ENCODE measurements at regions not wholly inside any gene's neighbourhood (a gene's known extent, or its start where the extent isn't known, plus 50 kb on each side); places are given as distances from the start of the nearest gene placed in this dataset.

DNA sequence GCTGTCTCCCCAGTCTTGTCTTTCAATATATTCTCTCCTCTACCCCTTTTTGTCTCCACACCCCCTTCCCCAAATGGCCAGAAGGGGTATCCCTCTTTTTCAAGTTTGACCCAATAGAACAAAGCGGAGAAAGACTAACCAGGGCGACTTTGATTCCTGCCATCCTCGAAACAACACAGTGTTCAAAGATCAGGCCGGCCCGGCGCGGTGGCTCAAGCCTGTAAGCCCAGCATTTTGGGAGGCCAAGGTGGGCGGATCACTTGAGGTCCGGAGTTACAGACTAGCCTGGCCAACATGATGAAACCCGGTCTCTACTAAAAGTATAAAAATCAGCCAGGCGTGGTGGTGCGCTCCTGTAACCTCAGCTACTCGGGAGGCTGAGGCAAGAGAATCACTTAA is 77.0 kb upstream of the IFNAR2 start:
- Histone ChIP-seq H3K27ac (ENCODE audit: low read depth, low read length) (no peak overlapping the region), H3K27me3 (ENCODE audit: control insufficient read depth in 1 of 2, insufficient read depth in 2 of 2, low read length in 2 of 2) (peaks cover 0 to 14% of the 10 kb centered on the region in 2 donors), H3K9me3 (ENCODE audit: control insufficient read depth in 1 of 2, low read length in 2 of 2) (no peaks in the 10 kb centered on the region), H3K4me1 (ENCODE audit: control insufficient read depth in 1 of 2, insufficient read depth in 2 of 2, low read length in 2 of 2) (no peaks in the 10 kb centered on the region), H3K4me3 (ENCODE audit: low read depth in 1 of 2, low read length in 2 of 2) (no peak overlapping the region), H3K36me3 (ENCODE audit: control insufficient read depth in 1 of 2, insufficient read depth in 2 of 2, low read length in 2 of 2) (no peaks in the 10 kb centered on the region), H3K9ac (ENCODE audit: low read depth in 1 of 2, low read length in 2 of 2) (no peak overlapping the region)

DNA sequence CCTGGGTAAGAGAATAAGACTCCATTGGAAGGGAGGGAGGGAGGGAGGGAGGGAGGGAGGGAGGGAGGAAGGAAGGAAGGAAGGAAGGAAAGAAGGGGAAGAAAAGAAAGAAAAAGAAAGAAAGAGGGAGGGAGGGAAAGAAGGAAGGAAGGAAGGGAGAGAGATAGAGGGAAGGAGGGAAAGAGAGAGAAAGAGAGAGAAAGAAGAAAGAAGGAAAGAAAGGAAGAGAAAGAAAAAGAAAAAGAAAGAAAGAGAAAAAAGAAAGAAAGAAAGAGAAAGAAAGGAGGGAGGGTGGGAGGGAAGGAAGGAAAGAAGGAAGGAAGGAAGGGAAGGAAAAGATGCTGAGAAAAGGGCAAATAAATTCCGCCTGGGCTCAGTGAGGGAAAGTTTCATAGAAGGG is 74.7 kb upstream of the IFNAR2 start:
- Histone ChIP-seq H3K36me3 (ENCODE audit: control insufficient read depth in 1 of 2, insufficient read depth in 2 of 2, low read length in 2 of 2) (no peaks in the 10 kb centered on the region), H3K9me3 (ENCODE audit: control insufficient read depth in 1 of 2, low read length in 2 of 2) (peaks cover 5 to 8% of the 10 kb centered on the region in 2 donors), H3K4me3 (ENCODE audit: low read depth in 1 of 2, low read length in 2 of 2) (no peak overlapping the region), H3K9ac (ENCODE audit: low read depth in 1 of 2, low read length in 2 of 2) (no peak overlapping the region), H3K27me3 (ENCODE audit: control insufficient read depth in 1 of 2, insufficient read depth in 2 of 2, low read length in 2 of 2) (peaks cover 3 to 14% of the 10 kb centered on the region in 2 donors), H3K4me1 (ENCODE audit: control insufficient read depth in 1 of 2, insufficient read depth in 2 of 2, low read length in 2 of 2) (no peaks in the 10 kb centered on the region), H3K27ac (ENCODE audit: low read depth, low read length) (no peak overlapping the region)

DNA sequence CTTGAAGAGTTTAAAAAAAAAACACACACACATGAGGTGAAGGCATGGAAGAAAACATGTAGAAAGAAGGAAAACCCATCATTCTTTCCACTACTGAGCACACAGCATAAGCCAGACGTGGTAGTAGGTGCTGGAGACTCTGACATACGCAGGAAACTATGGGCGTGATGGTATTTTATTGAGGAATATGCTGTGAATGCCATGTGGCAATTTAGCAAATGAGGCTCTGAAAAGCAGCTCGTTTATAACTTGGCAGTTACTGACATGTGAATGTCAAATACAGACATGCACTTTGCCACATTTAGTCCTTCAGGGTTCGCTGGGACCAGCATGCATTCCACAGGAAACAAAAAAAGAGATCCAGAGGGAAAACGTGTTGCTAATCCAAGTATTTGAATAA is 74.3 kb upstream of the IFNAR2 start:
- no peak overlapping the region for H3K27ac ChIP-seq (ENCODE audit: low read depth, low read length)
- H3K27me3 ChIP-seq (ENCODE audit: control insufficient read depth in 1 of 2, insufficient read depth in 2 of 2, low read length in 2 of 2), result peaks cover 3 to 14% of the 10 kb centered on the region in 2 donors
- peaks cover 5 to 8% of the 10 kb centered on the region in 2 donors for H3K9me3 ChIP-seq (ENCODE audit: control insufficient read depth in 1 of 2, low read length in 2 of 2)
- H3K9ac ChIP-seq (ENCODE audit: low read depth in 1 of 2, low read length in 2 of 2), result no peak overlapping the region
- no peaks in the 10 kb centered on the region for H3K36me3 ChIP-seq (ENCODE audit: control insufficient read depth in 1 of 2, insufficient read depth in 2 of 2, low read length in 2 of 2)
- H3K4me3 ChIP-seq (ENCODE audit: low read depth in 1 of 2, low read length in 2 of 2), result no peak overlapping the region
- no peaks in the 10 kb centered on the region for H3K4me1 ChIP-seq (ENCODE audit: control insufficient read depth in 1 of 2, insufficient read depth in 2 of 2, low read length in 2 of 2)

DNA sequence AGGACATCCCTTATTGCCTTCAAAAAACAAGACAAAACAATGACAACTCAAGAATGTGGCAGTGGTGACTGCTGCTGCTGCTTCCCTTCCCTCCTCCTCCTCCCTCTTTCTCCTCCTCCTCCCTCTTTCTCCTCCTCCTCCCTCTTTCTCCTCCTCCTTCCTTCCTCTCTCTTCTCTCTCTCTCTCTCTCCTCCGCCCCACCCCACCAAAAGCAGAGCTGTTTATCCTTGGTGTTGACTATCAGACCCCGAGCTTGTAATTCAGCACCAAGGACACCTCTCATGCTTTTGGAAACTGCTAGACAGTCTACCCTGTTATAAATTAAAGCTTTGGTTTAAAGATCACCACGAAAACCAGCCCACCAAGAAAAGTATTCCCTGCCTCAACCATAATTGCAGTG is 72.4 kb upstream of the IFNAR2 start:
- Histone ChIP-seq H3K9me3 (ENCODE audit: control insufficient read depth in 1 of 2, low read length in 2 of 2) (peaks cover 5 to 8% of the 10 kb centered on the region in 2 donors), H3K9ac (ENCODE audit: low read depth in 1 of 2, low read length in 2 of 2) (no peak overlapping the region), H3K36me3 (ENCODE audit: control insufficient read depth in 1 of 2, insufficient read depth in 2 of 2, low read length in 2 of 2) (no peaks in the 10 kb centered on the region), H3K27ac (ENCODE audit: low read depth, low read length) (no peak overlapping the region), H3K4me1 (ENCODE audit: control insufficient read depth in 1 of 2, insufficient read depth in 2 of 2, low read length in 2 of 2) (no peaks in the 10 kb centered on the region), H3K27me3 (ENCODE audit: control insufficient read depth in 1 of 2, insufficient read depth in 2 of 2, low read length in 2 of 2) (peaks cover 3 to 8% of the 10 kb centered on the region in 2 donors), H3K4me3 (ENCODE audit: low read depth in 1 of 2, low read length in 2 of 2) (no peak overlapping the region)

DNA sequence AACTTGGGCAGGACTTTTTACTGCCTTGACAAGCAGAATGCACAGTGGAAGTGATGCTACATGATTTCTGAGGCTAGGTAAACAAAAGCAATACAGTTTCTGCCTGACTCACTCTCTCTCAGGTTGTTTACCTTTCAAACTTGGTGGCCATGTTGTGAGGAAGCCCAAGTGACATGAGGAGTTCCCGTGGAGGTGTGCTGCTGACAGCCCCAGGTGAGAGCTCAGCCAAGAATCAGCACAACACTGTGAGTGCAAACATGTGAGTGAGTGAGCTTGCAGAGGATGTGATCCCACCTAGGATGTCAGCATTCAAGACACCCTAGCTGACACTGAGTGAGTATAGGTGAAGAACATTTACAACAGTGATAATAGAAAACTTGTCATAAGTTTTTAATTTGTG is 71.1 kb upstream of the IFNAR2 start:
- H3K9me3 ChIP-seq (ENCODE audit: control insufficient read depth in 1 of 2, low read length in 2 of 2), result peaks cover 5 to 8% of the 10 kb centered on the region in 2 donors
- H3K4me1 ChIP-seq (ENCODE audit: control insufficient read depth in 1 of 2, insufficient read depth in 2 of 2, low read length in 2 of 2), result no peaks in the 10 kb centered on the region
- H3K4me3 ChIP-seq (ENCODE audit: low read depth in 1 of 2, low read length in 2 of 2), result no peak overlapping the region
- H3K27ac ChIP-seq (ENCODE audit: low read depth, low read length), result no peak overlapping the region
- H3K9ac ChIP-seq (ENCODE audit: low read depth in 1 of 2, low read length in 2 of 2), result no peak overlapping the region
- peaks cover 3 to 4% of the 10 kb centered on the region in 2 donors for H3K27me3 ChIP-seq (ENCODE audit: control insufficient read depth in 1 of 2, insufficient read depth in 2 of 2, low read length in 2 of 2)
- H3K36me3 ChIP-seq (ENCODE audit: control insufficient read depth in 1 of 2, insufficient read depth in 2 of 2, low read length in 2 of 2), result no peaks in the 10 kb centered on the region

DNA sequence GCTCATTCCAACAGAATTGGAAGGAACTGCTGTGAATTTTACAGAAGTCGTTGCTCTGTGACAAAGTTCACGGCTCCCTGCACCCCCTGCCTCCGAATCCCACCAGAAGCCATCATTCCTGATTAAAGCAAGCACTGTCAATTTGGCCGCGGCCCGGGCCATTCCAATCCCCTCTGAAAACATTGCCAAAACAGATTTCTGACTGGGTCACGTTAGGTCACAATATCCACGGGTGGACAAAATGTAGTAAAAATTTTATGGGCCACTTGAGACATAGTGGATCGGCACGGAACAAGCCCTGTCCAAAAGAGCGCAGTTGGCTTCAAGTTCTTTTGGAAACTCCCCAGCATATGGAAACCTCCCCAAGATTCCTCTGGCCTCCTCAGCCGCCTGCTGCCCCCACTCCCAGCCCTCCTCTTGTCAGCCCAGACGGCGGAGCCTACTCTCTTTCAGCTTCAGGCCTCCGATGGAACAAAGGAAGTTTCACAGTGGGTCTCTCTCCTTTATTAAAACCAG is 67.2 kb upstream of the IFNAR2 start:
- H3K9me3 ChIP-seq (ENCODE audit: control insufficient read depth in 1 of 2, low read length in 2 of 2), result peaks cover 5 to 8% of the 10 kb centered on the region in 2 donors
- no peak overlapping the region for H3K4me3 ChIP-seq (ENCODE audit: low read depth in 1 of 2, low read length in 2 of 2)
- peaks cover 0 to 3% of the 10 kb centered on the region in 2 donors for H3K27me3 ChIP-seq (ENCODE audit: control insufficient read depth in 1 of 2, insufficient read depth in 2 of 2, low read length in 2 of 2)
- H3K36me3 ChIP-seq (ENCODE audit: control insufficient read depth in 1 of 2, insufficient read depth in 2 of 2, low read length in 2 of 2), result no peaks in the 10 kb centered on the region
- no peaks in the 10 kb centered on the region for H3K4me1 ChIP-seq (ENCODE audit: control insufficient read depth in 1 of 2, insufficient read depth in 2 of 2, low read length in 2 of 2)
- H3K9ac ChIP-seq (ENCODE audit: low read depth in 1 of 2, low read length in 2 of 2), result no peak overlapping the region
- no peak overlapping the region for H3K27ac ChIP-seq (ENCODE audit: low read depth, low read length)

DNA sequence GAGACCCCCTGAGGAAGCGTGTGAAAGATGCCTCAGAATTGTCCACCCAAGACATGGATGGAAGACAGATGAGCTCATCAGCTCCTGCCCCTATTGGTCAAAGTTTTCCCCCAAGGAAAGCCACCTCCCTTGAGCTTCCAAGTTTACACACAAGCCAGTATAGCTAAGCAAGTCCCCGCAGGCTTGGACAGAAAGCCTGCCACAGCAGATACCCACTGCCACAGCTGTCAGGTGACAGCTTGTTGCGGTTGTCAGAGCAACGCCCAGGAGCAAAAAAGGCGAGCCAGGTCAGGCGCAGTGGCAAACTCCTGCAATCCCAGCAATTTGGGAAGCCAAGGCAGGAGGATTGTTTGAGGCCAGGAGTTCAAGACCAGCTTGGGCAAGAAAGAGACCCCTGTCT is 60.9 kb upstream of the IFNAR2 start:
- no peak overlapping the region for H3K27ac ChIP-seq (ENCODE audit: low read depth, low read length)
- H3K9me3 ChIP-seq (ENCODE audit: control insufficient read depth in 1 of 2, low read length in 2 of 2), result no peaks in the 10 kb centered on the region
- H3K4me3 ChIP-seq (ENCODE audit: low read depth in 1 of 2, low read length in 2 of 2), result no peak overlapping the region
- peaks cover 0 to 4% of the 10 kb centered on the region in 2 donors for H3K27me3 ChIP-seq (ENCODE audit: control insufficient read depth in 1 of 2, insufficient read depth in 2 of 2, low read length in 2 of 2)
- H3K9ac ChIP-seq (ENCODE audit: low read depth in 1 of 2, low read length in 2 of 2), result no peak overlapping the region
- H3K4me1 ChIP-seq (ENCODE audit: control insufficient read depth in 1 of 2, insufficient read depth in 2 of 2, low read length in 2 of 2), result no peaks in the 10 kb centered on the region
- no peaks in the 10 kb centered on the region for H3K36me3 ChIP-seq (ENCODE audit: control insufficient read depth in 1 of 2, insufficient read depth in 2 of 2, low read length in 2 of 2)

DNA sequence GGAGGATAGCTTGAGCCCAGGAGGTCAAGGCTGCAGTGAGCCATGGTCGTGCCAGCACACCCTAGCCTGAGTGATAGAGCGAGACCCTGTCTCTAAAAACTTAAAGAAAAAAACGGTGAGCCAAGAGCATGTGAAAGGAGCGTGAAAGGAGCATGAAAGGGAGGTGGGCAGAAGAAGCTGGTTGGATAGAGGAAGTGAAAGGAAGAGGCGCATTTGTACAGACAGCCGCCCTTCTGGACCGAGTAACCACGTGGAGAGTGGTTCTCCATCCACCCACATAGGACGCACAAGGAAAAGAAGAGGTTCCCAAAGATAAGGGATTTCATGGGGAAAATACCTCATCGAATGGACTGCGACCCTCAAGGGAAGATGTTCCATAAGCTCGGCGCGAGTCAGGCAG is 60.4 kb upstream of the IFNAR2 start:
- no peaks in the 10 kb centered on the region for H3K36me3 ChIP-seq (ENCODE audit: control insufficient read depth in 1 of 2, insufficient read depth in 2 of 2, low read length in 2 of 2)
- peaks cover 0 to 4% of the 10 kb centered on the region in 2 donors for H3K27me3 ChIP-seq (ENCODE audit: control insufficient read depth in 1 of 2, insufficient read depth in 2 of 2, low read length in 2 of 2)
- H3K27ac ChIP-seq (ENCODE audit: low read depth, low read length), result no peak overlapping the region
- no peak overlapping the region for H3K4me3 ChIP-seq (ENCODE audit: low read depth in 1 of 2, low read length in 2 of 2)
- no peaks in the 10 kb centered on the region for H3K4me1 ChIP-seq (ENCODE audit: control insufficient read depth in 1 of 2, insufficient read depth in 2 of 2, low read length in 2 of 2)
- H3K9me3 ChIP-seq (ENCODE audit: control insufficient read depth in 1 of 2, low read length in 2 of 2), result no peaks in the 10 kb centered on the region
- no peak overlapping the region for H3K9ac ChIP-seq (ENCODE audit: low read depth in 1 of 2, low read length in 2 of 2)

DNA sequence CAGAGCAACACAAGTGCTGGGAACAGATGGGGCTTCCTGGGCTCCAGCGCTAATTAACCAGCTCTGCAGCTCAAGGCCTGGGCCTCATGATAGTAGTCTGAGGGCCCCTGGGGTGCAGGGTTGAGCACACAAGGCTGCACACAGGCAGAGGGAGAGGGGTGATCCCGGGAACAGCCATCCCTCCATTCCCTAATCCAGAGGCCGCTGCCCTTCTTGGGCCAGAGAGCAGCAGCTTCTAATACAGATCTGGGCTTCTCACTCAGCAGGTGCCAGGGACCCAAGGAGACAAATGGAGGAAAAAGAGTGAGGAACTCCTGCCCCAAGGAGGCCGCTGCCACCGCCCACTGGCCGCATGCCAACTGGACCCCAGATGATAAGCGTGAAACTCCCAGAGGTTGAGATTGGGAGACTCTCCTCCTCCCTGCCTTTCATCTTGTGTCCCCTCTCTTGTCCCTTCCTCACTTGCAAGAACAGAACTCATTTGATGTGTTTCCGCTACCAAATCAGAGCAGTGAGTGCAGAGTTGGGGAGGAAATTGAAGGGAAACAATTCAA is 58.0 kb upstream of the IFNAR2 start:
- H3K4me1 ChIP-seq (ENCODE audit: control insufficient read depth in 1 of 2, insufficient read depth in 2 of 2, low read length in 2 of 2), result no peaks in the 10 kb centered on the region

DNA sequence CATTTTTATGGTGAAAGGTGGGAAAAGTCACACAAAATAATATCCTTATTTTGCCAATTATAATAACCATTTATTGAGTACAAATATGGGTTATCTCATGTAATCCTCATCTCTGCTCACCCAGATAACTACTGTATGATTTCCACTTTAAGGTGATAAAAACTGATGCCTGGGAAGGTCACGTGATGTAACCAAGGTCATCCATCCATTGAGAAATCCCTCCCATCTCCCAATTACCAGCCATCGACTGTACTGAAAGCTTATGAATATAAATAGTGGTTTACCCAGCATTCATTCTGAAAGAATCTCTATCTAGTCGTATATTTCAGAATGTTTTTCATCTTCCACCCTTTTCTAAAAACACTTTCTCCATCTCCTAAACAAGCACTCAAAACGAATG is 55.0 kb upstream of the IFNAR2 start:
- no peak overlapping the region for H3K9ac ChIP-seq (ENCODE audit: low read depth in 1 of 2, low read length in 2 of 2)
- H3K36me3 ChIP-seq (ENCODE audit: control insufficient read depth in 1 of 2, insufficient read depth in 2 of 2, low read length in 2 of 2), result no peaks in the 10 kb centered on the region
- no peak overlapping the region for H3K27ac ChIP-seq (ENCODE audit: low read depth, low read length)
- no peaks in the 10 kb centered on the region for H3K9me3 ChIP-seq (ENCODE audit: control insufficient read depth in 1 of 2, low read length in 2 of 2)
- H3K27me3 ChIP-seq (ENCODE audit: control insufficient read depth in 1 of 2, insufficient read depth in 2 of 2, low read length in 2 of 2), result peaks cover 0 to 4% of the 10 kb centered on the region in 2 donors
- H3K4me1 ChIP-seq (ENCODE audit: control insufficient read depth in 1 of 2, insufficient read depth in 2 of 2, low read length in 2 of 2), result no peaks in the 10 kb centered on the region
- H3K4me3 ChIP-seq (ENCODE audit: low read depth in 1 of 2, low read length in 2 of 2), result no peak overlapping the region

More for the DNA sequence above, 58.0 kb upstream of the IFNAR2 start:
- Histone ChIP-seq H3K36me3 (ENCODE audit: control insufficient read depth in 1 of 2, insufficient read depth in 2 of 2, low read length in 2 of 2) (no peaks in the 10 kb centered on the region), H3K27ac (ENCODE audit: low read depth, low read length) (no peak overlapping the region), H3K9me3 (ENCODE audit: control insufficient read depth in 1 of 2, low read length in 2 of 2) (no peaks in the 10 kb centered on the region), H3K9ac (ENCODE audit: low read depth in 1 of 2, low read length in 2 of 2) (no peak overlapping the region), H3K27me3 (ENCODE audit: control insufficient read depth in 1 of 2, insufficient read depth in 2 of 2, low read length in 2 of 2) (peaks cover 0 to 4% of the 10 kb centered on the region in 2 donors), H3K4me3 (ENCODE audit: low read depth in 1 of 2, low read length in 2 of 2) (no peak overlapping the region)

Data from duodenal mucosa (tissue), 2 donors.